Tongue (tissue), 1 donor: ENCODE measurements at regions not wholly inside any gene's neighbourhood (a gene's known extent, or its start where the extent isn't known, plus 50 kb on each side); places are given as distances from the start of the nearest gene placed in this dataset.

ENCODE experiments used
- DNase-seq: peaks from one replicate; pipeline ENCODE4 v3.0.0-alpha.2; 2015

GRCh38 chr3:190722181-190722905, 140.2 kb downstream of the GMNC start:
- no peak for DNase-seq

DNA sequence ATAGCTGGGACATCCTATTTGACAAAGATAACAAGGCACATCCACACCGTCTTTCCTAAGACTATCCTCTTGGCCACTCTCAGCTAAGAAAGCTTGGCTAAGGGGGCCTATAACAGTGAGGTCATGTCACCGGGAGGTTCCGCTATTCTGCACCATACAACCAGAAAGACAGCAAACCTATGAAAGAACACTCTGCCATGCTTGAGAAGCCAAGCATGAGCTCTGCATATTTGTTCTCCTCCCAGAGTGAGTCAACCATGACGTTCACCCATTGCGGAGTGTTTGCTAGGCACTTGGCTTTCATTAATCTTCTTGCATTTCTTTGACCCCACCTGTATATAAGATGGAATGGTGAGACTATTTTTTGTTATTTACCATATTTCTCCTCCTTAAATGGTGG, 141.2 kb downstream of the GMNC start:
- peak; percentile 5 for DNase-seq

- DNase-seq = peak; percentile 5
These were observed 143.8 kb downstream of the GMNC start for GRCh38 chr3:190718671-190719070.

GRCh38 chr3:190718097-190718496, 144.4 kb downstream of the GMNC start:
- DNase-seq = no peak

- DNase-seq = no peak
These were observed 145.5 kb downstream of the GMNC start for GRCh38 chr3:190716961-190717360.

DNA sequence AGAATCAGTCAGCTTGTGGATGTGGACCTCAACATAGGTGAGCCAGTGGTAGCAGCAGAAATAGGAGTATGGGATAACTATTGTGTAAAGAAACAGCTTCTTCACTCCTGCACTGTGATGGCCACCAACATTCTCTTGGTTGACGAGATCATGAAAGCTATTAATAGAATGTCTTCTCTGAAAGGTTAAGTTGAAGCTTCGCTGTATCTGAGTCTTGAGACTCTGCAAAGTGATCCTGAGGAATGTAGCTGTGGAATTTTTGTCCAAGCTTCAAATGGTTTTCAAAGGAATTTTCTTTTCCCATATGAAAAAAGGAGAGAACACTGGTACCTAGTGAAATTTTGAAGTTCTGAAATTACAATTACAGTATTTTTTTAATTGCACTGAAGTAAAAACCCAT, 146.3 kb downstream of the GMNC start:
- no peak for DNase-seq

DNA sequence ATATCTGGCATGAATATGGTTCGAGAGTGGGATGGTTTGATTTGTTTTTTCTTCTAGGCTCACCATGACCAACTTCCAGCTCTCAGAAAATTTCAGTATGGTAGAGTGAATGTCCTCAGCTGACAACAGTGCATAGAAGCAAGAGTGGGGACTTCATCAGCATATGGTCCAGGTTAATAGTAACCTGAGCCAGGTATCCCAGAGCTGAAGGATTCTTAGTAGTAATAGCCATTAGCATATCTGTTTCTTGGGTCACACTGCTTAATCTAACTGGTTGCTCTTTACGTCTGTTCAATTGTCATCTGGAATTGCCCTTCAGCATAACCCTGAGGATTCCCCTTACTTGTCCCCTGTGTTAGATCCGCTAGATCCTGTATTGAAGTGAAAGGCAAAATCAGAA, 151.8 kb downstream of the GMNC start:
- no peak for DNase-seq

GRCh38 chr3:190709351-190709773, 153.1 kb downstream of the GMNC start:
- no peak for DNase-seq
